Stomach (tissue), 4 donors: ENCODE measurements at regions not wholly inside any gene's neighbourhood (a gene's known extent, or its start where the extent isn't known, plus 50 kb on each side); places are given as distances from the start of the nearest gene placed in this dataset.

Experiments
- POLR2AphosphoS5 ChIP-seq, 3 donors: sonication (generic); formaldehyde crosslinking; IDR thresholded peaks; one replicate each; pipeline ENCODE4 v1.6.1; 2016; ENCODE audit warnings: antibody characterized with exemption in 3 of 3
- TF ChIP-seq, protein P1 (sequence below), 7 experiments: fragments of 450-650 bp in 4 of 7; fragments of 200-600 bp in 3 of 7; sonication (generic) in 3 of 7; IDR thresholded peaks; one replicate each; pipeline ENCODE4 v1.5.1; 2016 to 2019; ENCODE audit warnings: antibody characterized with exemption in 7 of 7, control low read depth in 2 of 7, mild to moderate bottlenecking in 1 of 7

DNA sequence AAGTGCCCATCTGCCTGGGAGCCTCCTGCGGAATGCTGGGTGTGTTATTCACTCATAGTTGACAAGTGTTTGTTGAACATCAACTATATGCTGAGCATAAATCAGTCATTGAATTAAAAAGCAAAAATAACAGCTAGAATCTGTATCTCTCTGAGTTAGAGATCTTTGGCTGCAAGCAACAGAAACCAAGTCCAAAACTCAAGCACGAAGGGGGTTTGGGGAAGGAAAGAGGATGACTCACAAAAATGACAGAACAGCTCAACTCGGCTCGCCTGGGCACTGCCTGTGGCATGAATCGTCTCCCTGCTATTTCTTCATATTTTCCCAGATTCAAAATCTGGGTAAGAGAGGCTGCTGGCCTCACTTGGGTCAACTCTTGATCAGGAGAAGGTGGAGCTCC, 72.6 kb upstream of the NCOR2 start:
- TF ChIP-seq, protein P1, sequence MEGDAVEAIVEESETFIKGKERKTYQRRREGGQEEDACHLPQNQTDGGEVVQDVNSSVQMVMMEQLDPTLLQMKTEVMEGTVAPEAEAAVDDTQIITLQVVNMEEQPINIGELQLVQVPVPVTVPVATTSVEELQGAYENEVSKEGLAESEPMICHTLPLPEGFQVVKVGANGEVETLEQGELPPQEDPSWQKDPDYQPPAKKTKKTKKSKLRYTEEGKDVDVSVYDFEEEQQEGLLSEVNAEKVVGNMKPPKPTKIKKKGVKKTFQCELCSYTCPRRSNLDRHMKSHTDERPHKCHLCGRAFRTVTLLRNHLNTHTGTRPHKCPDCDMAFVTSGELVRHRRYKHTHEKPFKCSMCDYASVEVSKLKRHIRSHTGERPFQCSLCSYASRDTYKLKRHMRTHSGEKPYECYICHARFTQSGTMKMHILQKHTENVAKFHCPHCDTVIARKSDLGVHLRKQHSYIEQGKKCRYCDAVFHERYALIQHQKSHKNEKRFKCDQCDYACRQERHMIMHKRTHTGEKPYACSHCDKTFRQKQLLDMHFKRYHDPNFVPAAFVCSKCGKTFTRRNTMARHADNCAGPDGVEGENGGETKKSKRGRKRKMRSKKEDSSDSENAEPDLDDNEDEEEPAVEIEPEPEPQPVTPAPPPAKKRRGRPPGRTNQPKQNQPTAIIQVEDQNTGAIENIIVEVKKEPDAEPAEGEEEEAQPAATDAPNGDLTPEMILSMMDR (IDR thresholded peaks at IDR 0.05) = no peak
- no peak for TF ChIP-seq POLR2AphosphoS5 (IDR thresholded peaks at IDR 0.05)
